Activated CD4-positive, alpha-beta memory T cell treated with anti-CD3 and anti-CD28 coated beads for 36 hours (primary cell): ENCODE measurements at regions not wholly inside any gene's neighbourhood (a gene's known extent, or its start where the extent isn't known, plus 50 kb on each side); places are given as distances from the start of the nearest gene placed in this dataset.
"Not testable (repeated sequence)": the region's sequence is repeated elsewhere in the genome, so short reads cannot be mapped to it uniquely, and the experiment has no call there.

Experiments
- CTCF ChIA-PET: fragments of 350-600 bp; sonication (Branson Sonifier 250); formaldehyde crosslinking; loops from one replicate; lab custom pipeline; 2021; ENCODE audit warnings: antibody characterized with exemption, inconsistent platforms; lab: Charles Lee
- POLR2A ChIA-PET: fragments of 350-600 bp; sonication (Branson Sonifier 250); formaldehyde crosslinking; loops from one replicate; lab custom pipeline; 2021; ENCODE audit warnings: antibody characterized with exemption; lab: Charles Lee
- DNase-seq: peaks from one replicate; pipeline ENCODE4 v3.0.0-alpha.2; 2020
- H3K27ac Mint-ChIP-seq: one replicate; pipeline ENCODE4 v1.8.0; 2021; ENCODE audit warnings: mixed read lengths
- H3K27me3 Mint-ChIP-seq: one replicate; pipeline ENCODE4 v1.8.0; 2021; ENCODE audit warnings: mixed read lengths
- H3K36me3 Mint-ChIP-seq: one replicate; pipeline ENCODE4 v1.8.0; 2021; ENCODE audit warnings: mixed read lengths
- H3K4me1 Mint-ChIP-seq: one replicate; pipeline ENCODE4 v1.8.0; 2021; ENCODE audit warnings: low read depth, mixed read lengths
- H3K4me3 Mint-ChIP-seq: one replicate; pipeline ENCODE4 v1.8.0; 2021; ENCODE audit warnings: mild to moderate bottlenecking, mixed read lengths
- H3K9me3 Mint-ChIP-seq: one replicate; pipeline ENCODE4 v1.8.0; 2021; ENCODE audit warnings: mixed read lengths
- intact Hi-C: fragments of 100-400 bp; cut with micrococcal nuclease; formaldehyde crosslinking; loops from one replicate; pipeline ENCODE4 v1.15.1; 2023

GRCh38 chr3:137820366-137820765 lies 56.3 kb downstream of the SOX14 start:
- H3K27me3 Mint-ChIP-seq, result peaks cover 3% of the 10 kb centered on the region
- no peak overlapping the region for H3K4me3 Mint-ChIP-seq
- no peak overlapping the region for H3K27ac Mint-ChIP-seq
- CTCF ChIA-PET, result no interaction called here
- POLR2A ChIA-PET, result no interaction called here
- no peaks in the 10 kb centered on the region for H3K9me3 Mint-ChIP-seq
- no peaks in the 10 kb centered on the region for H3K36me3 Mint-ChIP-seq
- H3K4me1 Mint-ChIP-seq, result no peaks in the 10 kb centered on the region
- intact Hi-C loops, result no loop called here
- DNase-seq, result no peak

DNA sequence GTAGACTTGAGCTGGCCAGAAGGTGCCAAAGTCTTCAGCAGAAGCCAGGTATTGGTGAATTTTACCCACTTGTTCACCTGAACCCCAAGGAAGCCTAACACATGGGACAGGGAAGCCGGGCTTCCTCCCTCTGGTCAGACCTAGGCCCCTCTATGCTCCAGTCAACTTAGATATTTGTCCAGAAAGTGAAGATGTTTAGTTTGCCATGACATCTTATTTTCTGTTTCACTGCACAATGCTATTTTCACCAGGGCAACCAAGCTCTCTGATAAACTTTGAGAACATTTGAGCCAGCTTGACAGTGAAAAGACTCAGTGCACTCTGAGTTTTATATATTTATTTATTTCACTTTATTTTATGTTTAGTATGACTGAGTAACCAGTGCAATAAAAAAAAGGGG lies 71.0 kb downstream of the SOX14 start:
- ChIA-PET POLR2A (no interaction called here), CTCF (no interaction called here)
- intact Hi-C loops, result no loop called here
- DNase-seq, result no peak
- no peak overlapping the region for H3K4me3 Mint-ChIP-seq
- H3K27me3 Mint-ChIP-seq, result no peaks in the 10 kb centered on the region
- no peaks in the 10 kb centered on the region for H3K36me3 Mint-ChIP-seq
- no peaks in the 10 kb centered on the region for H3K4me1 Mint-ChIP-seq
- H3K27ac Mint-ChIP-seq, result no peak overlapping the region
- H3K9me3 Mint-ChIP-seq, result no peaks in the 10 kb centered on the region

- H3K4me1 Mint-ChIP-seq, result no peaks in the 10 kb centered on the region
- H3K9me3 Mint-ChIP-seq, result no peaks in the 10 kb centered on the region
- ChIA-PET CTCF (no interaction called here), POLR2A (no interaction called here)
- DNase-seq, result no peak
- no peak overlapping the region for H3K4me3 Mint-ChIP-seq
- peaks cover 1% of the 10 kb centered on the region for H3K27me3 Mint-ChIP-seq
- no peak overlapping the region for H3K27ac Mint-ChIP-seq
- H3K36me3 Mint-ChIP-seq, result no peaks in the 10 kb centered on the region
- intact Hi-C loops, result no loop called here
These were observed 81.1 kb downstream of the SOX14 start for GRCh38 chr3:137845194-137845593.

DNA sequence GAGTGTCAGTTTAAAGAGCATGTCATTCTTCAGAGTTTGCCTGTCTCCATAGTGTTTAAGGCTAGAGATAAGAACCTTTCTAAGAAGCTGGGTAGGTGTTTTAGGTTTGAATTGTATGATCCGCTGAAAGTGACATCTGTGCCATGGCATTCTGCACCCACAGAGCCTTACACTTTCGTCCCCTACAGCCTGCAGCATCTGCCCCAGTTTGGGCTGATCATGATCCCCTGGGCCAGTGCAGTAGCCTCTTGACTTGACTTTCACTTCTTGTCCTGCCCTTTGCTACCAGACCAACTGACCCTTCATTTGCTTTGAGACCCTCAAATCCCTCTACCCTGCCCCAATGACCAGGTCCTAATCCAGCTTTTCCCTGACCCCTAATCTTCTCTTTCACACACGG lies 81.6 kb downstream of the SOX14 start:
- intact Hi-C loops, result no loop called here
- DNase-seq, result no peak
- CTCF ChIA-PET, result no interaction called here

DNA sequence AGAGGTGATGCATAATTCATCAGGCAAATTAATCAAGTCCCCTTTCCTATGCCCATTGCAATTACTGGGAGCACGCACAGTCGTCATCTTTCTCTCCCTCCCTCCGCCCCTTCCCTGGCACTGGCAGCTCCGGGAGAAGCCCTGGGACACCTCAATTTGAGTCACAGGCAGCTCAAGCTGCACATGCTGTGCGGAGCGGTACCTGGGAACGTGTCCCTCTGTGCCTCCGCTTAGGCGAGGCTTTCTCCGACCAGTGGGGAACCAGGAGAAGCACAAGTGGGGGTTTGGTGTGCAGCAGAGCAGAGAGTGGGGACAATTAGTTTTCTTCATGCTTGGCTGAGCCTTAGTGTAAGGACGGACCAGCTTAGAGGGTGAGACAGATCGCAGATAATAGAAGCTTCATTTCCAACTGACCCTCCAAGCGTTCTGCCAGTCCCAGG lies 88.3 kb downstream of the SOX14 start:
- ChIA-PET CTCF (interaction anchor here (1.3 kb wide), 1 partner anchor 743 kb away, joined by 3 read pairs; no protein-coding TSS in a partner anchor), POLR2A (no interaction called here)
- Mint-ChIP-seq H3K27me3 (peaks cover 3% of the 10 kb centered on the region), H3K36me3 (no peaks in the 10 kb centered on the region), H3K27ac (no peak overlapping the region), H3K4me3 (no peak overlapping the region), H3K4me1 (no peaks in the 10 kb centered on the region), H3K9me3 (no peaks in the 10 kb centered on the region)
- intact Hi-C loops, result no loop called here
- DNase-seq, result no peak

More for the DNA sequence above, 81.6 kb downstream of the SOX14 start:
- Mint-ChIP-seq H3K9me3 (no peaks in the 10 kb centered on the region), H3K4me1 (no peaks in the 10 kb centered on the region), H3K36me3 (no peaks in the 10 kb centered on the region), H3K4me3 (no peak overlapping the region), H3K27ac (no peak overlapping the region), H3K27me3 (peaks cover 1% of the 10 kb centered on the region)
- POLR2A ChIA-PET, result no interaction called here

- intact Hi-C loops, result no loop called here
- H3K9me3 Mint-ChIP-seq, result no peaks in the 10 kb centered on the region
- CTCF ChIA-PET, result no interaction called here
These were observed 90.6 kb downstream of the SOX14 start for GRCh38 chr3:137854533-137855261.

GRCh38 chr3:137866001-137866400 lies 101.9 kb downstream of the SOX14 start:
- ChIA-PET POLR2A (no interaction called here), CTCF (no interaction called here)
- no peaks in the 10 kb centered on the region for H3K36me3 Mint-ChIP-seq
- no peak overlapping the region for H3K27ac Mint-ChIP-seq
- H3K9me3 Mint-ChIP-seq, result peaks cover 7% of the 10 kb centered on the region
- no peak overlapping the region for H3K4me3 Mint-ChIP-seq
- H3K4me1 Mint-ChIP-seq, result no peaks in the 10 kb centered on the region
- no peak for DNase-seq
- intact Hi-C loops, result no loop called here
- peaks cover 3% of the 10 kb centered on the region for H3K27me3 Mint-ChIP-seq

More at GRCh38 chr3:137854533-137855261, 90.6 kb downstream of the SOX14 start:
- no peak overlapping the region for H3K4me3 Mint-ChIP-seq
- no peaks in the 10 kb centered on the region for H3K36me3 Mint-ChIP-seq
- no peaks in the 10 kb centered on the region for H3K4me1 Mint-ChIP-seq
- DNase-seq, result no peak
- H3K27ac Mint-ChIP-seq, result no peak overlapping the region
- POLR2A ChIA-PET, result no interaction called here
- H3K27me3 Mint-ChIP-seq, result peaks cover 1% of the 10 kb centered on the region

DNA sequence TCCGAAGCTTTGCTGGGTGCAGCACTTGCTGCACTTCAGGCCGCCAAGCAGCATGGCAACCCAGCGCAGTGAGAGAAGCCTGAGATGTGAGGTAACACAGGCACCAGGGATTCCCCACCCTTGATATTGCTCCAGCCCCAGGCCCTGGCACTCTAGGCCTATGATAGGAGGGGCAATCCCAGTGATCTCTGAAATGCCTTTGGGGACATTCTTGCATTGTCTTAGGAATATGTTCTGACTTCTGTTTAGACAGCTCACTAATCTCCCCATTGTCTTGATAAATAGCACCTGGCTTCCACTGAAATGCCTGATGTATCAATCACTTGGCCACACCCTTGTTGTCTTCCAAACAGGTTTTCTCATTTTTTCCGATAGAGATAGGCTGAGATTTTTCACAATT lies 102.8 kb downstream of the SOX14 start:
- Mint-ChIP-seq H3K36me3 (no peaks in the 10 kb centered on the region), H3K4me3 (no peak overlapping the region), H3K27me3 (peaks cover 3% of the 10 kb centered on the region), H3K9me3 (peaks cover 15% of the 10 kb centered on the region), H3K4me1 (no peaks in the 10 kb centered on the region), H3K27ac (no peak overlapping the region)
- CTCF ChIA-PET, result no interaction called here
- intact Hi-C loops, result no loop called here
- POLR2A ChIA-PET, result no interaction called here
- DNase-seq, result no peak

DNA sequence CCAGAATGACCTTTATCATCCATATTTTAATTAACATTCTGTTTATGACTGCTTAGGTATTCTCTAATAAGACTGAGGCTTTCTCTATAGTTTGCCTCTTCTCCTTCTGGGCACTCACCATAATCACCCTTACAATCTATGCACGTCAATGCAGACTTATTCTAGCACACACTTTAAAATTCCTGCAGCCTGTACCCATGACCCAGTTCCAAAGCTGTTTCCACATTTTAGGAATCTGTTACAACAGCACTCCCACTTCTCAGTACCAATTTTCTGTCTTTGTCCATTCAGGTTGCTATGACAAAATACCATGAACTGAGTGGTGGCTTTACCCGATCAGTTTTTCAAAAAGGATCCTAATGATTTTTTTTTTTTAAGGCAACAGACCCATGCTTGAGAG lies 103.5 kb downstream of the SOX14 start:
- no peaks in the 10 kb centered on the region for H3K36me3 Mint-ChIP-seq
- CTCF ChIA-PET, result no interaction called here
- POLR2A ChIA-PET, result no interaction called here
- no peak overlapping the region for H3K27ac Mint-ChIP-seq
- peaks cover 17% of the 10 kb centered on the region for H3K9me3 Mint-ChIP-seq
- DNase-seq, result no peak
- intact Hi-C loops, result no loop called here
- no peak overlapping the region for H3K4me3 Mint-ChIP-seq
- peaks cover 1% of the 10 kb centered on the region for H3K27me3 Mint-ChIP-seq
- no peaks in the 10 kb centered on the region for H3K4me1 Mint-ChIP-seq

GRCh38 chr3:137869022-137869421 lies 104.9 kb downstream of the SOX14 start:
- POLR2A ChIA-PET, result no interaction called here
- H3K4me1 Mint-ChIP-seq, result no peaks in the 10 kb centered on the region
- DNase-seq, result no peak
- H3K27me3 Mint-ChIP-seq, result peaks cover 4% of the 10 kb centered on the region
- H3K9me3 Mint-ChIP-seq, result peaks cover 17% of the 10 kb centered on the region
- H3K4me3 Mint-ChIP-seq, result no peak overlapping the region
- no peaks in the 10 kb centered on the region for H3K36me3 Mint-ChIP-seq
- H3K27ac Mint-ChIP-seq, result no peak overlapping the region
- CTCF ChIA-PET, result interaction anchor here (1.2 kb wide), 1 partner anchor 77 kb away, joined by 3 read pairs; no protein-coding TSS in a partner anchor
- intact Hi-C loops, result no loop called here

- DNase-seq, H3K36me3 Mint-ChIP-seq, H3K27ac Mint-ChIP-seq, H3K4me3 Mint-ChIP-seq, intact Hi-C loops, POLR2A ChIA-PET, CTCF ChIA-PET, H3K27me3 Mint-ChIP-seq, H3K4me1 Mint-ChIP-seq: not testable (repeated sequence)
- H3K9me3 Mint-ChIP-seq, result peaks cover 34% of the 10 kb centered on the region
These were observed 108.5 kb downstream of the SOX14 start for GRCh38 chr3:137872589-137872988.

- H3K4me3 Mint-ChIP-seq, H3K27me3 Mint-ChIP-seq, H3K9me3 Mint-ChIP-seq, DNase-seq, POLR2A ChIA-PET, H3K4me1 Mint-ChIP-seq, intact Hi-C loops, H3K27ac Mint-ChIP-seq, H3K36me3 Mint-ChIP-seq, CTCF ChIA-PET: not testable (repeated sequence)
These were observed 113.1 kb upstream of the CLDN18 start for GRCh38 chr3:137896842-137897241.

DNA sequence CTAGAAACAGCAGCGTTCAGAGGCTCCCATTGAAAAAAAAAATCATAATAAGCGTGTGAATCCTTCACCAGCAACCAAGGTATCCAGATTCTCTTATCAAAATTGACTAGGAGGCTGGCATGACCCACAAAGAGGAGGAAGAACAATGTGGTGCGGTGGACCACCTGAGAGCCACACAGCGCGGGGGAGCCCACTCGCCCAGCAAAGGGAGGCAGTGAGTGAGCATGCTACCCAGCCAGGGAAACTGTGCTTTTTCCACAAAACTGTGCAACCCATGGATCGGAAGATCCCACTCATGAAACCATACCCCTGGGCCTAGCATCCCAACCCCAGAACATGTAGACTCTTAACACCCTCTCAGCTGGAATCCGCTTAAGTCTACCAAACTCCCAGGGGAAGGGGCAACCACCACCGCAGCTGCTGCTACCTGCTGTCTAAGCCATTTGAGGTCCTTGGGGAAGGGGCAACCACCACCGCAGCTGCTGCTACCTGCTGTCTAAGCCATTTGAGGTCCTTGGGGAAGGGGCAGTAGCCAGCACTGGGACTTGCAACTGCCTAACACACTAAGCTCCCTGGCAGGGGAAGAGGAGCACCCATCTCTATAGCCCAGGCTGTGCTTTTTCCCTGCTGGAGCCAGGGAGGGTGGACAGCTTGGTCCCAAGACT lies 102.8 kb upstream of the CLDN18 start:
- no peaks in the 10 kb centered on the region for H3K4me1 Mint-ChIP-seq
- H3K36me3 Mint-ChIP-seq, result no peaks in the 10 kb centered on the region
- intact Hi-C loops, result no loop called here
- no peak overlapping the region for H3K4me3 Mint-ChIP-seq
- DNase-seq, result no peak
- H3K27me3 Mint-ChIP-seq, result no peaks in the 10 kb centered on the region
- peaks cover 13% of the 10 kb centered on the region for H3K9me3 Mint-ChIP-seq
- POLR2A ChIA-PET, result no interaction called here
- no peak overlapping the region for H3K27ac Mint-ChIP-seq
- CTCF ChIA-PET, result no interaction called here
